ENCODE measurements at regions not wholly inside any gene's neighbourhood (a gene's known extent, or its start where the extent isn't known, plus 50 kb on each side); places are given as distances from the start of the nearest gene placed in this dataset.

- DNase-seq (ENCODE audit: low read depth, low spot score) = no peak
Observed at GRCh38 chr2:145674705-145675104, 1154.8 kb upstream of the ZEB2 start.

GRCh38 chr2:145669301-145669700 lies 1149.4 kb upstream of the ZEB2 start:
- no peak for DNase-seq (ENCODE audit: low read depth, low spot score)

- no peak for DNase-seq (ENCODE audit: low read depth, low spot score)
Observed at GRCh38 chr2:145666552-145666951, 1146.6 kb upstream of the ZEB2 start.

GRCh38 chr2:145657265-145657664 lies 1137.3 kb upstream of the ZEB2 start:
- no peak for DNase-seq (ENCODE audit: low read depth, low spot score)

GRCh38 chr2:145655165-145655765 lies 1135.3 kb upstream of the ZEB2 start:
- DNase-seq (ENCODE audit: low read depth, low spot score) = no peak

GRCh38 chr2:145654746-145655145 lies 1134.8 kb upstream of the ZEB2 start:
- no peak for DNase-seq (ENCODE audit: low read depth, low spot score)

GRCh38 chr2:145654156-145654555 lies 1134.2 kb upstream of the ZEB2 start:
- DNase-seq (ENCODE audit: low read depth, low spot score) = no peak

GRCh38 chr2:145653553-145653952 lies 1133.6 kb upstream of the ZEB2 start:
- no peak for DNase-seq (ENCODE audit: low read depth, low spot score)

- no peak for DNase-seq (ENCODE audit: low read depth, low spot score)
Observed at GRCh38 chr2:145652571-145653545, 1132.9 kb upstream of the ZEB2 start.

- DNase-seq (ENCODE audit: low read depth, low spot score) = no peak
Observed at GRCh38 chr2:145652036-145652435, 1132.1 kb upstream of the ZEB2 start.

GRCh38 chr2:145650226-145650625 lies 1130.3 kb upstream of the ZEB2 start:
- DNase-seq (ENCODE audit: low read depth, low spot score) = no peak

GRCh38 chr2:145649061-145649460 lies 1129.1 kb upstream of the ZEB2 start:
- DNase-seq (ENCODE audit: low read depth, low spot score) = no peak

DNA sequence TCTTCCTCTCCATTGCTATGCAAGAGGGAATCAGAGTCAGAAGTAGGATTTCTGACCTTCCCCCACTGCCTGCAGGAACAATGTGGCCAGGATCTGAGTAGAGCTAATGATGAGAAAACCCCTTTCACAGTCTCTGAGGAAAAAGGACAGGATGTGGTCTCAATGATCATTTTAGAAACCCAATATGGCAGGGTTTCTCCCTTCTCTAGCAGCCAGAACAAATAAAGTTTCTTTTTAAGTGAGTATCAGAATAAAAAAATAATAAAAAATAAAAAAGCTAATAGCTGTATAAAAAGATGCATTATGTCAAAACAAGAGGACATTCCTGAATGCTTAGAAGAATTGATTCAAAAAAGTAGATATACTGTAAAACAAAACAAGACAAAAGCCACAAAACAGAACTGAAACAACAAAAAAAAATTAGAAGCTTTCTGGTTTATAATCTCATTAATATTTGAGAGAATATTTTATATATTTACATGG lies 1124.9 kb upstream of the ZEB2 start:
- no peak for DNase-seq (ENCODE audit: low read depth, low spot score)

GRCh38 chr2:145638675-145639074 lies 1118.8 kb upstream of the ZEB2 start:
- no peak for DNase-seq (ENCODE audit: low read depth, low spot score)

DNA sequence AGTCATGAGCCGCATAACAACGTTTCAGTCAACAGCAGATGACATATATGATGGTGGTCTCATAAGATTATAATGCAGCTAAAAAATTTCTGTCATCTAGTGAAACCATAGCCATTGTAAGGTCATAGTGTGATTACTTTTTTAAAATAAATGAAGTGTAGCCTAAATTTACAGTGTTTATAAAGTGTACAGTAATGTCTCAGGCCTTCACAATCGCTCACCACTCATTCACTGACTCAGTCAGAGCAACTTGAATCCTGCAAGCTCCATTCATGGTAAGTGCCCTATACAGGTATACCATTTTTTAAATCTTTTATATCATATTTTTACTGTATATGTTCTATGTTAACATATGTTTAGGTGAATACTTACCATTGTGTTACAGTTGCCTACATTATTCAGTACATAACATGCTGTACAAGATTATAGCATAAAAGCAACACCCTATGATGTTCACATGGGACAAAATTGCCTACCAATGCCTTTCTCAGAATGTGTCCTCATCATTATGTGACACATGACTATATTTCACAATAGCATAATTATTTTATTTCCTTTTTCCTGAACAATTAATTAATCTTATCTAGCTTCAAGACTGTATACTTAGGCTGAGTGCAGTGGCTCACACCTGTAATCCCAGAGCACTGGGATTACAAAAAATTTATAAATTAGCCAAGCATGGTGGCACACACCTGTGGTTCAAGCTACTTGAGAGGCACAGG lies 1115.9 kb upstream of the ZEB2 start:
- no peak for DNase-seq (ENCODE audit: low read depth, low spot score)

DNA sequence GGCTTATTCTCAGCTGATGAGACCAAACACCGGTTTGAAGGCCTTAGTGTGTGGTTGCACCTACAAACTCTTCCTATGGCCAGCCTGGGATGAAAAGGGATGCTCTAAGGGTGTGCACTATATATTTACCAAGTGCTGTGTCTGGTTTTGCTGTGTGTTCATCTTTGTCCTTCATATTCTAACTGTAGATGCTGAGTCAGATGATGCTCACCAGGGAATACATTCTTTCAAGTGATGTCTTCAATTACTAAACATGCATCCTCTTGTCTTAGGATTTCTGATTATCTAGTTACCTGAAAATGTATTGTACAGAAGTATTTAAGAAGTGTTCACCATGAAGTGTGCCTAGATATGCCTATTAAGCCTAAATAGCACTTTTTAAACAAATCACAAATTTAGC lies 1111.6 kb upstream of the ZEB2 start:
- DNase-seq (ENCODE audit: low read depth, low spot score) = no peak

DNA sequence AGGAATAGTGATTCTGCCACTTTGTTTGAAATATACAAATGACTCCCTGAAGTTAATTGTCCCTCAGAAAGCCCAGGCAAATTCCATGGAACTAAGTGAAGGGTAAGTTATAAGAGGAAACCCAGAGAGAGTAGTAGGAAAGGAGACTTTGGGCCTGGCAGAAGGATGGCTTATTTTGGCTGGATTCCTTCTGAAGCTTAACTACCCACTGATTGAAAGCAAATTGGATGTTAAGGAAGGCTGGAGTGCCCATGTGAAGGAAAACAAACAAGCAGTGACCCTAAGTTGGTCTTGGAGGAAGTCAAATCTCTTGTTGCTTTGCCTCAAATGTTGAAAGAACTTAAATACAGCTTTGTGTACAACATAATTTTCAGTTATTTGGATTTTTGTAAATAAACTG lies 1106.4 kb upstream of the ZEB2 start:
- no peak for DNase-seq (ENCODE audit: low read depth, low spot score)

DNA sequence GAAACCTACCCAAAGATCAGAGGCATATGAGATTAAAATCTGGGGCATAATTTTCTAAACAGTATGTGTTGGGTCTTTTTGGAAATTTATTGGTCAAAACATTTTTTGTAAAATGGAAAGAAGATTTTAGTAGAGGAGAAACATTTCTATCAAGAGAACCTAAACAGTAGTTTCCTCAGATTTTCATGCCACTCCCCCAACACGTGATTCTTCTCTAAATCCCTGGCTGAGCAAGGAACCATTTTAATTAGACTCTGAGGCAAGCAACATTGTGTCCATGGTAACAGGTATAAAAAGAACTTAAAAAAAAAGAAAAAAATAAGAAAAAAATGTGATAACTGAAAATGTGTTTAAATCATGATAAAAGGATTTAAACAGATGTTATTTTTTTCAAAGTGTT lies 1105.2 kb upstream of the ZEB2 start:
- no peak for DNase-seq (ENCODE audit: low read depth, low spot score)

GRCh38 chr2:145623136-145623535 lies 1103.2 kb upstream of the ZEB2 start:
- no peak for DNase-seq (ENCODE audit: low read depth, low spot score)

GRCh38 chr2:145622285-145622684 lies 1102.4 kb upstream of the ZEB2 start:
- DNase-seq (ENCODE audit: low read depth, low spot score) = no peak

DNA sequence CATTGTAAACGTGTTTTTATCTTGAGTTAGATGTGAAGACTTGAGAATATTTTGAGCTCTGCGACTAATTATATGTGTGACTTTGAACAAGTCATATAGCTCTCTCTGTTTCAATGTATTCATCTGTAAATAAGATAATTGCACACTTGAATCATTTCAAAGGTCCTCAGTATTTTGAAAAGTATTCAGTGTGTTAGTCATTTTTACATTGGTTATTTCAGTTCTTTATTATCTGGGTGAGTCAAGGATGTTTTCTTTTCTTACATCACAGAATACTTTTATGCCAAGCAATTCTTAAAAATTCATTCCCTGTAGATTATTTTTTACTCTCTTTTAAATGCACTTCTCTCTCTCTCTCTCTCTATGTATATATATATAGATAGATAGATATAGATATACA lies 1098.0 kb upstream of the ZEB2 start:
- DNase-seq (ENCODE audit: low read depth, low spot score) = no peak

DNA sequence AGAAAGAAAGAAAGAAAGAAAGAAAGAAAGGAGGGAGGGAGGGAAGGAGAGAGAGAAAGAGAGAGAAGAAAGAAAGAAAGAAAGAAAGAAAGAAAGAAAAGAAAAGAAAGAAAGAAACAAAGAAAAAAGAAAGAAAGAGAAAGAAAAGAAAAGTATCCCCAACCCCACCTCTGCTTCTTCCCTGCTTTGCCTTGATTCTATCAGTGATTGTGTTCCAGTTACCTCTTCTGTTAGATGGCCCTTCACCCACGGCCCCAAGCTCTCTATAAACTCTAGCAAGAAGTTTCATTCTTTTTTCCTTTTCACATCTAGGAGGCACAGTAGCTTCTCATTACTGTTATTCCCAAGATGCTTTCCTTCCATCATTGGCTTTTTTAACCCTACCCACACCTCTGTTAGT lies 1097.5 kb upstream of the ZEB2 start:
- DNase-seq (ENCODE audit: low read depth, low spot score) = no peak

All from smooth muscle cell of the brain vasculature (primary cell).